ENCODE measurements at regions not wholly inside any gene's neighbourhood (a gene's known extent, or its start where the extent isn't known, plus 50 kb on each side); places are given as distances from the start of the nearest gene placed in this dataset.
"Not testable (repeated sequence)": the region's sequence is repeated elsewhere in the genome, so short reads cannot be mapped to it uniquely, and the experiment has no call there.

DNA sequence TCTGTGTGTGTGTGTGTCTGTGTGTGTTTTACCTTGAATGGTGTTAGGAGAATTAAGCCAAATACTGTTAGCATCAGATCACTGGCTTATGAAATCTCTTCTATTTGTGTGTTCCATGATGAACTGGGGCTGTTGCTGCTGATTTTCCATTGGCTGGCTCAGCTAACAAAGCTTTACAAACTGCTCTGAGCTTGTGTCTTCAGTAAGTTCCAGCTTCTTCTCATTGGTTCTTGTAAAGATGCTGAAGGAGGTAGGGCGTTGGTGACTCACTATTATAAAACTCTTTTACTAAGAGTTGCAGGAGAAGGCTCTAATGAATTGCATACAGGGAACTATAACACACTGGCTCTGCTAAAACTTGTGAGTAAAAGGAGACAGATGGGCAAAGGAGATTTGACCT is 136.4 kb upstream of the PRKCQ start:
- DNase-seq: no peak

DNA sequence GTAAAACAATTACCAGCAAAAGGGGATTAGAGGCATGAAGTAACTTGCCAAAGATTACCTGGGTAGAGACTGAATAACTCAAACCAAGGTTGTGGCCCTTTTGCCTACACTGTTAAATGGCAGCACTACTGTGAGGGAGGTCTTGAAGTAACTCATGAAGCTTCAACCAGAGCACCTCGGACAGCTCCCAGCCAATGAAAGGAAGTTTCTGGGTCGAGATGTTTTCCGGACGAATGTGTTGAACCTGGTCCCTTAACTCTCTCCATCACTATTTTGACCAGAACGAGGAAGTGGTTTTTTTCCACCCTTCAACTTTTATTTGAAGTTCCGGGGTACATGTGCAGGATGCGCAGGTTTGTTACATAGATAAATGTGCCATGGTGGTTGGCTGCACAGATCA is 133.6 kb upstream of the PRKCQ start:
- DNase-seq: no peak

DNA sequence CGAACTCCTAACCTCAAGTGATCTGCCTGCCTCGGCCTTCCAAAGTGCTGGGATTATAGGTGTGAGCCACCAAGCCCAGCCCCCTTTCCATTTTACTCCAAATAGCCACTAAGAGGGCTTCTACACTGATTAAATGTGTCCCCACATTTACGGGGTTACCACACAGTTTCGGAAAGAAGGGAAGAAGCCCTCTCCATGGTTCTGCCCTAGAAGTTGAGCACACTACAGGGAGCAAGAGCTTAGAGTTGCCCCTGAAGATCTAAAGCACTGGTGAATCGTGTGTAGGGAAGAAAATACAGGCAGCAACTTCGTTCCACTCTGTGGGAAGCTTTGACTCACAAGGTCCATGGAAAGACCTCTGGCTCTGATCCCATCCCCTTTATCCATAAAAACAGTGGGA is 133.0 kb upstream of the PRKCQ start:
- no peak for DNase-seq

DNA sequence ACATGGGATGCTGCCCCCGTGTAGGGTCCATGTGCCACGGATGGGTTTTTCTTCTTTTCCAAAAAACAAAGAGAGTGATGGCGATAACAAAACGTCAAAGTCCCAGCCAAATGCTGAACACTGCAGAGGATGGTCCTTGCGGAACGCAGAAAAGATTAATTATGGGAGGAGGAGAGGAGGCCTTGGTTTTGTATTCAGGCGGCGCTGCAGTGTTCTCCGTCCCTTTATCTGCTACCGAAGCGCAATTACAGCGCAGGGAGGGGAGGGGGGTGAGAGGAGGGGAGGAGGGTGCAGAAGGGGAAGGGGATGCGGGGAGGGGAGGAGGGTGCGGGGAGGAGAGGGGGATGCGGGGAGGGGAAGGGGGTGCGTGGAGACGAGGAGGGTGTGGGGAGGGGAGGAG is 131.8 kb upstream of the PRKCQ start:
- DNase-seq: no peak

DNA sequence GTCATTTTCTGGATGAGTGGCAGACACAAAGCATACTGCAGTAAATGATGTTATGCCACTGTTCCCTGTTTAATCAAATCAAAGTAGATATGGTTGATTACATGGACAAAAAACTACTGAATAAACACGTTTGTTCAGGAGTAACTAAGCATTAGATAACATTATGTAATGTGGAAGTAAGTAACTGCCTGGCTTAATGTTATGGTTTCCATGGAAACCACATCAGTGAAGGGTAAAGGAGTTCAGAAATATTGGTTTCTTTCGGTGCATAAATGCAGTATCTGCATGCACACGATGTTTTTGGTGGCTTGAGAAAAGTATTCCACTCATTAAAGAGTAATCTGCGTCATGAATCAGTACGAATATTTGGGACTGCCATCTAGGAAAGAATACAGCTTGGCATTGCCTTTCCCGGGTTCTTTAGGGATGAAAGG is 131.3 kb upstream of the PRKCQ start:
- DNase-seq: no peak

DNA sequence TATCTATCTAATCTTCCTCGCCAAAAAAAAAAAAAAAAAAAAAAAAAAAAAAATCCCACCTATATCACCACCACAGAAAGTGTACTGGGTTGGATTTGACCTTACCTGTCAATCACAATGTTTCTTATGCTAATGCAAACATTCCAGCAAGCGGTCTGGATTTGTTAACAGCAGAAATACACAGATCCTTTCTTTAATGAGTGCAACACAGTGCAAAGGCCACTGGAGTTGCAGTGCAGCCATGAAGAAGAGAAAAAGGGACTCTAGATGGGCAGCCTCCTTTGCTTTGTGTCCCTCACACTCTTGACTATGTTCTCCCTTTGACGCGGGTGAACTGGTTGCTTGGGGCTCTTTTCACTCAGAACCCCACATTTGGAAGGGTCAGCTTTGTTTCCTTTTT is 127.3 kb upstream of the PRKCQ start:
- no peak for DNase-seq

DNA sequence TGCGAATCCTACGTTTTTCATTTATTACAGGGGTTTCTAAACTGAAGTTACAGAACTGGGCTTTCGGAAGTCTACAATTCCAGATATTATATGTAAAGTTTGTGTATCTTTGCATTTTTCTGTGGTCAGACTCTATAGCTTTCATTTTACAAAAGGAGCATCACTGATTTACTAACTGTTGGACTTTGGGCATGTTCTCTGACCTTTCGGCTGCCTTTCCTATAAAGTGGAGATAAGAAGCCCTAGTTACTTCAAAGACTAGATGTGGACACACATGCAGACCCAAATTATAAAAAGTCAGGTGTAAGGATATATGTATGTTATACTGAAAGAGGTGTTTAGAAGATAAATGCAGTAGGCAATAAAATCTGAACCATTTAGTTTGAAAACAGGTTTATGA is 126.6 kb upstream of the PRKCQ start:
- no peak for DNase-seq

DNA sequence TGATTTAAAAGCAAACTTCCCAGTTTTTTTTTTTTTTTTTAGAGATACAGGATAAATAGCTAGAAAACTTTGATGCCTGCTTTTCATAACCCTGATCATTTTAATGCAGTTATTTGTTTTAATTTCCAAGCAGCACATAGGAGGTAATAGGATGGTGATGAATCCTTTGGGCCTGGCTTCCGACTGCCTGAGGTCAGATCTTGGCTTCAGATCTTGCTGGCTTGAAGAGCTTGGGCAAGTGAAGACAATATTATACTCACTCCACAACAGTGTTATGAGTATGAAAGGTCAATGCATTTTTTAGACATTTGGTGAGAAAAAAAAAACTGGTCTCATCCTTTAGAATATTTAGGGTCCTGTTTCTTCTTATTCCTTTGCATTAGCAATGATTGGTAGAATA is 124.8 kb upstream of the PRKCQ start:
- DNase-seq: no peak

DNA sequence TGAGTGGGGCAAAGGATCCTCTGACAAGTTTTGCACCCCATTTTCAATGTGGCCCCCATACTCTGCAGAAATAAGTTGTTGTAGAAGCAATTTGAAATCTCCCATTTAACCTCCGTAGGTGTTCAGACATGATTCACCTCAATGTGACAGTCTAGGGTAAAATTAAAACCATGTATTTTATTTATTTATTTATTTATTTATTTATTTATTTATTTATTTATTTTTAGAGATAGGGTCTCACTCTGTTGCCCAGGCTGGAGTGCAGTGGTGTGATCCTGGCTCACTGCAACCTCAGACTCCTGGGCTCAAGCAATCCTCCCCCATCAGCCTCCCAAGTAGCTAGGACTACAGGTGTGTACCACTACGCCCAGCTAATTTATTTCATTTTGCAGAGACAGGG is 122.8 kb upstream of the PRKCQ start:
- DNase-seq: not testable (repeated sequence)

DNA sequence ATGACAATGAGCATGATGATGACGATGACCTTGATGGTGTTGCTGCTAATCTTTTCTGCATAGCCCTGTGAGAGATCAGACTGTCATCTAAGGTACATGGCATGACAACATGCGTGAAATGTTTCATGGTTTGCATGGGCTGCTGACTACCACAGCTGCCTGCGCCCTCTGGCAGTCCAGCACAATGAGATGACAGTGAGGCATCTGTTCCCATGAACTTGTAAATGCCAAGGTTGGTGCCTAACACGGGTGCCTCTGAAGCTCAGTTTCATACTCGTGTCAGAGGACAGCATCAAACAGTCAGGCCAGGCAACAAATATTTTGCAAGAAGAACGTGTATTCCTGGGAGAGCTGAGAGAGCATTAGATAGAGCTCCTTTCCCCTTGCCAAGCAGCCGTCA is 122.0 kb upstream of the PRKCQ start:
- no peak for DNase-seq

DNA sequence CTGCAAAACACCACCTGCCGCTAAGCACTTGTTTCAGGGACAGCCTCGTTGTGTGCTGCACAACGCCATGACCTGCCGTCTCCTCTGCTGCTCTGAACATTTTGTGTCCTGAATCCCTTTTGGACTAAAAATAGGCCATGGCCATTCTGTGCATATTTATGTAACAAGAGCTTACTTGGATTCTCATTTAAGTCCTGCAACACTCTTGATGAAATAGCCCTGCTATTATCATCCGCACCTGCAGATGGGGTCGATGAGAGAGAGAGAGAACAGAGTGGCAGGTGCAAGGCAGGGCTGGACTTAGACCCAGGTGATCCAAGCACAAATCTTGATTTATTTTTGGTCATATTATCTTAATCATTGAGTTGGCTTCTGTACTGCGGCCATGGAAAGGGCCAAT is 121.2 kb upstream of the PRKCQ start:
- no peak for DNase-seq

DNA sequence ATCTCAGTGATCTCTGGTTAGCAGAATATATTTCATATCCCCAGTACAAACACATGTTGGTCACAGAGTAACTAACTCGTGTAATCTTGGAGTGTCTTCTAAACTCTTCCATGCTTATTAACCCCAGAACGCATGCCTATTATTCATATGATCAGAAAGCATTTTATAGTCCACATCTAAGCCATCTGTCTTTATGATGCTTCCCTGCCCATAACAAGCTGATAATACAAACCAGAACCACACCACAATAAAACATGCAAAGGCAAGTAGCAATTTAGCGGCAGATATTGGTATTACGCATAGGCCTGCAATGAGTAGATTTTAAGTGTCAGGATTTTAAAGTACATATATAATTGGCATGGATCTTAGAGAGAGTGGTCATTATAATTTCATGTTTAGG is 120.0 kb upstream of the PRKCQ start:
- DNase-seq: no peak

DNA sequence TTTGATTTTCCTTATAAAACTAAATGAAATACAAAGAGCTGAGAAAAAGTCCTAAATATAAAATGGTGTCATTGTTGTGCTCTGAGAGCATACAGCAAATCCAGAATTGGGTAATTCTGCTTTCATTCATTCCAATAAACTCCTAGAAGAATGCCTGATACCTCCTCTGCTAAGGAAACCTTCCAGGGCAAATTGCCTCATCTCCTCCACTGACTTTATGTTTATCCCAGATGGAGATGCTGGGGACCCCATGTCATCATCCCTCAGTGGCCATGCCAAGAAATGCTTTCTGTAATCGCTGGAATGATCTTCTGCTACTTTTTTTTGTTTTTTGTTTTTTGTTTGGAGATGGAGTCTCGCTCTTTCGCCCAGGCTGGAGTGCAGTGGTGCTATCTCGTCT is 119.3 kb upstream of the PRKCQ start:
- DNase-seq: no peak

DNA sequence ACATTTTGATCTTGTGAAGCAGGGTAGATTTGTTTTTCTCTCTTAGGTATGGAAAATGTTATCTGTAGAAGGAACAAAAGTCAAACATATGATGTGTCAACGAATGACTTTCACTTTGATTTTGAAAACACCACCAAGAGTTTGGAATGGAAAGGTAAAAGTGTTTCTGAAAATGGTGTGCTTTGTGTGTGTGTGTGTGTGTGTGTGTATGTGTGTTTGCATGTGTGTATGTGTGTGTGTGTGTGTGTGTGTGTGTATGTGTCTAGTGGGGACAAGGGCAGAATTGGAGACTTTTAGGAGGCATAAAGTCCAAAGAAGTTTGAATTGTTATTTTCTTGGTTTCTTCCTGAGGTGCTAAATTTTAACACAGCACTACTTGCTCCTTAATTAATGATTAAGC is 115.4 kb upstream of the PRKCQ start:
- no peak for DNase-seq

DNA sequence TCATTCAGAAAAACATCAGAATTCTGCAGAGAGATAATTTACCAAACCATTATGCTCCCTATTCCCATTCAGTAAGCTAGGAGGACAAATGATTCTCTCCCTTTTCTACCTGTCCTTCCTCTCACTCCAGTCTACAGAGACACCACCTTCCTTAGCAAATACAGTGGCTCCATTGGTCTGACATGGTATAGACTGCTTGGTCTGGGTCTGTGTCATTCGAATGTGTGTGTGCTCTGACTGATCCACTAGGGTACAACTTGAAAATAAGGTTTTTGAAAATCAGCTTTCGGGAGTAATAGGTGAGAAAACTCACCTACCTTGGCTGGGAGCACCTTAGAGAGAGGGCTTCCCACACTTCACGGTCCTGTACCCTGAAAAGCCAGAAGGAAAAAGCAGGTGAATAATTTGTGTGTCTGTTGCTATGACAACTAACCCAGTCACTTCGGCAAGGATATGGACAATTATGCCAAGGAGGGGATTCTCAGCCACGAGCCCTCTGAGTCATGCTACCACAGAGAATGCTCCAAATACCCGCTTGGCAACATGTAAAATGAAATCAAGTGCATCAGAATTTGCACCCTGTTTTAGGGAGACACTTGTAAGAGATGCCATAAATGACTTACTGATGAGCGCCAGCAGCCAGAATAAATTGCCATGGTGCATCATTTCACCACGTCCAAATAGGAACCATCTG is 114.5 kb upstream of the PRKCQ start:
- DNase-seq: no peak

DNA sequence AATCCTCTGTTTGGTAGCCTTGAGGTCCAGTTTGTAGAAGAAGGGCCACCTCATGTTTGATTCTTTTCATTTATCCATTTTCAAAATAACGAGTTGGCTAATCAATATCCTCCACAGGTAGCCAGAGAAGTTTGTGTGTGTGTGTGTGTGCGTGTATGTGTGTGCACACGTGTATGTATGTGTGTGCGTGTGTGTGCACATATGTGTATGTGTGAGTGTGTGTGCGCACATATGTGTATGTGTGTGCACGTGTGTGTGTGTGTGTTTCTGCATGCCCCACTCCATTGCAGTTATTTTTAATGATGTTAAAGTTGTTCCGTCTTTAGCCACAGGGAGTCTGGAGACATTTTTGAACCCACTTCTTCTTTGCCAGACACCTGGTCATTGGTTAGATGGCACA is 112.8 kb upstream of the PRKCQ start:
- no peak for DNase-seq

DNA sequence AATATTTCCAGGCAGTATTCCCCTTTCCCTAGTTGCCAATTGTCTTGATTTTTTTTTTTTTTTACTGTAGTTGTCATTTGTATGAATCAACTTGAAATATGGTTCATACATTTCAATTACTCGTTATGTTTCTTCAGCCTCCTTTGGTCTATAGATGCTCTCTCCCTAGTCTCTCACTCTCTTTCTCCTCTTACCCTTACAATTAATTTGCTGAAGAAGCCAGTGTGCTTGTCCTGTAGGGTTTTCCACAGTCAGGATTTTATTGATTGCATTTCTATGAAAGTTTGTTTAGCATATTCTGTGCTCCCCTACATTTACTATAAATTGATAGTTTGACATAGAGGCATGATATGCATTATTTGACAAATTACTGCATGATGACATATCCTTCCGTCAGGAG is 112.0 kb upstream of the PRKCQ start:
- DNase-seq: no peak

DNA sequence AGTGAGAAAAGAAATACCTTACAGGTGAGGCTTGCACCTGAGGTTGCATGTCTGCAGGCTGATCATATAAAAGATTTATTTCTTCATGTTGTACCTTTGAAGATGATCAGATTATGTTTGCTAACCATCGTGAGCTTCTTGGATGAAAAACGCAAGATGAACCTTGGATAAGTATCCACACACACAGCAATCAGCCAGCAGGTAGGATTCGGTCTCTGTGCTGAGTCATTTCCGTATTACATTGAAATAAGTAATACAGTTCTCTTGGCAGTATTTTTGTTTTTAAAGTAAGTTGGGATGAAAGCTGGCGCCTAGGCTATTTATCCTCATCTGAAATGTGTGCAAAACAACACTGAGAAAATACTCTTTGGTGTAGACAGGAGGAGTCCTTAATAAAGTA is 109.0 kb upstream of the PRKCQ start:
- no peak for DNase-seq

DNA sequence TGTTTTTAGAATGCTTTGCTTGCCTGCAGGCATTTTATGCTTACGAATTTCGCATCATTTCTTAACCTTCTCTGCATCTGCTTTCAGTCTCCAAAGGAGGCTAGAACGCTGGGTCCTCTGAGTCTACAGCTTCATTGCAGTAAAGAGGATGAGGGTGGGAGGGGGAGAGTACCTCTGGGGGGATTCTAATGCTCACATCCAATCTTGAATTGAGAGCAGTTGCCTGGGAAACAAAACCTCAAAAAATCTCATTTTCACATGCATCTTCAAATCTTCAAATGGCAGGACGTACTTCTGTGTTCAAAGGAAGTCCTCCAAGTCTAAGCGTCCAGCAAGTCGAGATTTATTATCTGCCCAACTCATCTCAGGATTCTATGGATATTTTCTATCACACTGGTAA is 100.7 kb upstream of the PRKCQ start:
- no peak for DNase-seq

DNA sequence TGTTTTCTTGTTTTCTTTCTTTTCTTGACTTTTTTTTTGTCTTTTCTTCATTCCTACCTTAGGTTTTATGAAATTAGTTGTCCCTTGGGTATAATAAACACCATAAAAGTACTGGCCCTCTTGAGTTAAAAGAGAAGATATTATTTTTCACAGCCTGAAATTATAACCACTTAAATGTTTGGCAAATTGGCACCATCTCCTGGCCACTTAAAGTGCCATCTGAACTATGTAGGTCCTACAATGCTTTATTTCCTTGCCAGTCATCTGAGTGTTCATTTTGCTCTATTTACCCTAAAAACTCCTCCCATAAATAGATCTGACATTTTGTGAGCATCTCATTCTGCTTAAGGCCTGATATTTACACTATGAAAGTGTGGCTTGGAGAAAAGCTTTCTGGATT is 98.9 kb upstream of the PRKCQ start:
- DNase-seq: no peak

DNA sequence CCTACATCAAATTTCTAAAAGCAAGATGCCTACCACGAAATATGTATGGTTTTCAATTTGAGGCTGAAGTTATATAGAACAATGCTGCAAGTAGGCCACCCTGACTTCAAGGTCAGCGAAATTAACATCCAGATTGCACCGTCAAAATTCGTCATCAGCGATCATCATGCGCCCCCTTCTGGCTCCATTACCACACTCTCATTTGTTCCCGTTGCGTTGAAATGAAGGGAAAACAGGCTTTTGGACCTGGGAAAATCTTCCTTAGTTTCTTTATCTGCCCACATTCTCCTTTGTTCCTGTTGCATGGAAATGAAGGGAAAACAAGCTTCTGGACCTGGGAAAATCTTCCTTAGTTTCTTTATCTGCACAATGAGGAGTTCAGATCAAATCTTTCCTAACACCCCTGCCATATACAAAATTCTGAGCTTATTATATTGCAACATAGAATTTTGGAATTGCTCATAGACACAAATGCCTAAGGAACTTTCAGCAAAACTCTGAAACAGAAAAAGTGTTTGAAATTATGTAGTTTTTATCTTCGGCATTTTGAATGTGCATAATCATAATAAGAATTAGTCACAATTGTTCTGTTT is 98.2 kb upstream of the PRKCQ start:
- no peak for DNase-seq

DNA sequence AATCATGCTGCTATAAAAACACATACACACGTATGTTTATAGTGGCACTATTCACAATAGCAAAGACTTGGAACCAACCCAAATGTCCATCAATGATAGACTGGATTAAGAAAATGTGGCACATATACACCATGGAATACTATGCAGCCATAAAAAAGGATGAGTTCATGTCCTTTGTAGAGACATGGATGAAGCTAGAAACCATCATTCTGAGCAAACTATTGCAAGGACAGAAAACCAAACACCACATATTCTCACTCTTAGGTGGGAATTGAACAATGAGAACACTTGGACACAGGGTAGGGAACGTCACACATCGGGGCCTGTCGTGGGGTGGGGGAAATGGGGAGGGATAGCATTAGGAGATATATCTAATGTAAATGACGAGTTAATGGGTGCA is 97.1 kb upstream of the PRKCQ start:
- not testable (repeated sequence) for DNase-seq

DNA sequence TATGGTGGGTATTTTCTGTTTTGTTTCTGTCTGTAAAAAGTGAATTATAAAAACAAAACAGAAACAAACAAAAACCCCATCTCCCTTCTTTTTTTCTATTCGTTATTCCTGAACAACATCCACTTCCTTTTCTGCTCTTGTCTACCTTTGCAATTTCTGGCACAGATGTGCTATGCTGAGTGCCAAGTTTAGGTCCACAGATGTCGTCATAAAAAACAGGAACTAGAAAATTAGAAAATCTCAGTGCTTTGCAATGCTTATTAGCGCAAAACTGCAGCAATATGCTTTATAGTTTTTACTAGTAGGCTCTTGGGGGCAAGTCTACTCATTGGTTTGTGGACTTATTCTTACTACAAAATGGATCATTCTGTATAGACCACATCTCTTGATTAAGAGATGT is 94.2 kb upstream of the PRKCQ start:
- no peak for DNase-seq

DNA sequence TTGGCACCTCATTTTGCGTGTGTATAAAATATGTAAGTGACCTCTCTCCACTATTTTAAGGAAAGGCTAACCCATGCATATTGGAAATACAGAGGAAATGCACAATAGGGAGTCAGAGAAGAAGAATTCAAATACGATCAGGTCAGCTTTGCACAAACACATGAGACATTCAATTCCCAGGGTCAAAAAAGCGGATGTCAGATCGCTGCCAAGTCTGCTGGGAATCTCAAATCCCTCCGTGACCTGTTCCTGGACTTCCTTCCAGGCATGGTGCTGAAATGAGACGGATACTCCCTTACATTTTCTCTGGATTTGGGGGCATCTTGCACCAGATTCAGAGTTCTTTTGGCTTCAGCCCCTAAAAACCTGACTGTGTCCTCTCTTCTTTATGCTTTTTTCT is 91.9 kb upstream of the PRKCQ start:
- DNase-seq: no peak

DNA sequence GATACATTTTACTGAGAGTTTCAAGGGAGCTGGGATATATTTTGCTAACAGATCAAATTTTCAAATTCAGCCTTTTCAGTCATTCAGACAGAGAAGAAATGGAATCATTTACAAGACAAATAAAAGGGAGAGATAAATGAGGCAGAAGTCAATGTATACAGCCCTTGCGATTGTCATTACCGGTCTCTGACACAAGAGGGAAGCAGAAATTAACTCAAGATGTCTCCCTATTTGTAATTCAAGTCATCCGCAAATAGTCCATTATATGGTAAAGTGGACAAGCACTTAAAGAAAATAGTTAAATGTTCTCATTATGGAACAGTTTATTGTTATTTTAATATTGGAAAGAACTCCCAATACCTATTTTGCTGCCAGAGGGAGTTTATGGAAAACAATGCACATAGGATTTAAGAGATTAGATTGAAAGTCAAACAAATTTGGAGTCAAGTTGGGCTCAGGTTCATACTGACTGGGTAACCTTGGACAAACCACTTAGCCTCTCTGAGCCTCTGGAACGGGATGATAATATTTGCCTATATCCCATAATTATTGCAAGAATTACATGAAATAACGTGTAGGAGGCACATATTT is 89.3 kb upstream of the PRKCQ start:
- no peak for DNase-seq
